ENCODE measurements at regions not wholly inside any gene's neighbourhood (a gene's known extent, or its start where the extent isn't known, plus 50 kb on each side); places are given as distances from the start of the nearest gene placed in this dataset.

- no peak overlapping the region for H3K4me3 Mint-ChIP-seq
- H3K27me3 Mint-ChIP-seq, result no peaks in the 10 kb centered on the region
- H3K4me1 Mint-ChIP-seq (ENCODE audit: unreplicated experiment), result no peaks in the 10 kb centered on the region
- no peak for DNase-seq (ENCODE audit: extremely low spot score, unreplicated experiment)
- H3K9me3 Mint-ChIP-seq, result peaks cover 5% of the 10 kb centered on the region
- H3K36me3 Mint-ChIP-seq, result no peaks in the 10 kb centered on the region
- no peak overlapping the region for H3K27ac Mint-ChIP-seq
- TF ChIP-seq, protein P1, sequence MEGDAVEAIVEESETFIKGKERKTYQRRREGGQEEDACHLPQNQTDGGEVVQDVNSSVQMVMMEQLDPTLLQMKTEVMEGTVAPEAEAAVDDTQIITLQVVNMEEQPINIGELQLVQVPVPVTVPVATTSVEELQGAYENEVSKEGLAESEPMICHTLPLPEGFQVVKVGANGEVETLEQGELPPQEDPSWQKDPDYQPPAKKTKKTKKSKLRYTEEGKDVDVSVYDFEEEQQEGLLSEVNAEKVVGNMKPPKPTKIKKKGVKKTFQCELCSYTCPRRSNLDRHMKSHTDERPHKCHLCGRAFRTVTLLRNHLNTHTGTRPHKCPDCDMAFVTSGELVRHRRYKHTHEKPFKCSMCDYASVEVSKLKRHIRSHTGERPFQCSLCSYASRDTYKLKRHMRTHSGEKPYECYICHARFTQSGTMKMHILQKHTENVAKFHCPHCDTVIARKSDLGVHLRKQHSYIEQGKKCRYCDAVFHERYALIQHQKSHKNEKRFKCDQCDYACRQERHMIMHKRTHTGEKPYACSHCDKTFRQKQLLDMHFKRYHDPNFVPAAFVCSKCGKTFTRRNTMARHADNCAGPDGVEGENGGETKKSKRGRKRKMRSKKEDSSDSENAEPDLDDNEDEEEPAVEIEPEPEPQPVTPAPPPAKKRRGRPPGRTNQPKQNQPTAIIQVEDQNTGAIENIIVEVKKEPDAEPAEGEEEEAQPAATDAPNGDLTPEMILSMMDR (conservative IDR thresholded peaks at IDR 0.05), result no peak
Measured at GRCh38 chr13:89227356-89227755, 1556.2 kb downstream of the SLITRK5 start.

DNA sequence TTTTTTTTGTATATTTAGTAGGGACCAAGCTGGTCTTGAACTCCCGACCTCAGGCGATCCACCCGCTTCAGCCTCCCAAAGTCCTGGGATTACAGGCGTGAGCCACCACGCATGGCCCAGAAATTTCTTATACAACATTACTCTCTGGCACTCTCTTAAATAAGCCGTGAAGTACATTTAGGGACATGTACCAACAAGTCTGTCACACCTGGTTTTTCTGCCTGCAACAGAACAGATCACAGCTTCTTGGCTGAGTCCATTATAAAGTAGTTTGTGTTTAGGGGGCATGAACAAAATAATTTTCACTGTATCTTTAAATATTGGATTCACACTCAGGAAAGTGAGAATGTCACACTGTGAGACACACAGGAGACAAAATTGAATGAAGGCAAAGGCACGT, 1567.3 kb downstream of the SLITRK5 start:
- H3K36me3 Mint-ChIP-seq, result no peaks in the 10 kb centered on the region
- no peak overlapping the region for H3K27ac Mint-ChIP-seq
- H3K4me1 Mint-ChIP-seq (ENCODE audit: unreplicated experiment), result no peaks in the 10 kb centered on the region
- no peaks in the 10 kb centered on the region for H3K9me3 Mint-ChIP-seq
- H3K4me3 Mint-ChIP-seq, result no peak overlapping the region
- no peak for DNase-seq (ENCODE audit: extremely low spot score, unreplicated experiment)
- no peaks in the 10 kb centered on the region for H3K27me3 Mint-ChIP-seq
- TF ChIP-seq, protein P1 (conservative IDR thresholded peaks at IDR 0.05), result no peak

DNA sequence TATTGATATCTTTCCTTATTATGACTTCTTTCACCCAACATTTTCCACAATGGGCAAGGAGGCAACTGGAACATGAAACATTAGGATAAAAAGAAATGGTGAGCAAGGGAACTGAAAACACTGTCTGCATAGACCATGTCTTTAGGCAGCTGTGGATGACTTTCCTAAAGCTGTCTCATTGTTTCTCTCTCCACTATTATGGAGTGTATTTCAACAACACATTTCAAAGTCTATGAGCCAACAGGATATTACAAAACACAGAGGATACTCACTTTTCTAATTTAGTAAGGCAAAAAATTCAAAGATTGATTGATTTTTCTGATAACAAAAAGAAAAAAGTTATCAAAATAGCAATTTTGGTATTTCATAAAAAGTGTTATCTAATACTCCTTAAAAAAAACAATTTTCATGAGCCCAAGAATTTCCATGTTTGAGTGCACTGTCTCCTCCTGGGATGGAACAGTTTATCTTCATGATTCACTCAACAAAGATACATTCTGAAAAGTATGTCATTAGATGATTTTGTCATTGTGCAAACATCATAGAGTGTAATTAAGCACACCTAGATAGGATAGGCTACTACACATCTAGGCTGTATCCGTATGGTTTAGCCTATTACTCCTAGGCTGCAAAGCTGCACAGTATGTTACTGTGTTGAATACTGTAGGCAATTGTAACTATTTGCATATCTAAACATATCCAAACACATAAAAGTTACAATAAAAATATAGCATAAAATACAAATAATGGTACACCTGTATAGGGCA, 1568.4 kb downstream of the SLITRK5 start:
- no peak for DNase-seq (ENCODE audit: extremely low spot score, unreplicated experiment)
- H3K36me3 Mint-ChIP-seq, result no peaks in the 10 kb centered on the region
- no peak overlapping the region for H3K27ac Mint-ChIP-seq
- H3K4me3 Mint-ChIP-seq, result no peak overlapping the region
- no peaks in the 10 kb centered on the region for H3K9me3 Mint-ChIP-seq
- H3K4me1 Mint-ChIP-seq (ENCODE audit: unreplicated experiment), result no peaks in the 10 kb centered on the region
- no peaks in the 10 kb centered on the region for H3K27me3 Mint-ChIP-seq
- TF ChIP-seq, protein P1 (conservative IDR thresholded peaks at IDR 0.05), result no peak

- Mint-ChIP-seq H3K4me3 (no peak overlapping the region), H3K27me3 (no peaks in the 10 kb centered on the region), H3K9me3 (no peaks in the 10 kb centered on the region), H3K4me1 (ENCODE audit: unreplicated experiment) (no peaks in the 10 kb centered on the region), H3K27ac (no peak overlapping the region), H3K36me3 (no peaks in the 10 kb centered on the region)
- TF ChIP-seq, protein P1 (conservative IDR thresholded peaks at IDR 0.05), result no peak
- DNase-seq (ENCODE audit: extremely low spot score, unreplicated experiment), result no peak
Measured at GRCh38 chr13:89255844-89256406, 1584.8 kb downstream of the SLITRK5 start.

DNA sequence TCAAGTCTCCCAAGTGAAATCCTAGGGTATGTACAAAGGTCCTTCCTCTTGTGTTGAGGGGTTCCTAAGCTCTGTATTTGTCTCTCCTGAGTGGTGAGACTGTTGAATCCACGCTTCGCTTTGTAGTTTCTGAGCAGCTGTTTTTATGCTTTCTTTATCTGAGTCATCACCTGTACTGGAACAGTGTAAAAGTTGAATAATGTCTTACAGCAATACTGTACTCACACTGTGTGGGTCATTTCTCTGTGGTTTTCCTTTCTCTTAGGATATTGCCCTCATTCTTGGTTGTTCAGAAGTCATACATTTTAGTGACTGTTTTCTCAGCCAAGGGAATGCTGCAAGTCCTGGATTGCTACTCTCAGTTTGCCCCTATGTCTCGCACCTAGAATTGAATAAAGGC, 1596.6 kb downstream of the SLITRK5 start:
- Mint-ChIP-seq H3K27ac (no peak overlapping the region), H3K9me3 (no peaks in the 10 kb centered on the region), H3K4me1 (ENCODE audit: unreplicated experiment) (no peaks in the 10 kb centered on the region), H3K4me3 (no peak overlapping the region), H3K27me3 (no peaks in the 10 kb centered on the region), H3K36me3 (no peaks in the 10 kb centered on the region)
- TF ChIP-seq, protein P1 (conservative IDR thresholded peaks at IDR 0.05), result no peak
- no peak for DNase-seq (ENCODE audit: extremely low spot score, unreplicated experiment)

Data from type B pancreatic cell (in vitro differentiated cells).